PC-3 (cell line): ENCODE measurements at regions not wholly inside any gene's neighbourhood (a gene's known extent, or its start where the extent isn't known, plus 50 kb on each side); places are given as distances from the start of the nearest gene placed in this dataset.

Source experiments
- CTCF ChIP-seq: fragments of 300-600 bp; sonication (generic); conservative IDR thresholded peaks from 2 replicates; pipeline ENCODE4 v1.5.1; 2017; ENCODE audit warnings: antibody characterized with exemption, low read depth, mild to moderate bottlenecking, low read length
- EZH2 ChIP-seq: fragments of 300-600 bp; sonication (generic); IDR thresholded peaks from one replicate; pipeline ENCODE4 v1.6.1; 2017; ENCODE audit warnings: antibody characterized with exemption, mild to moderate bottlenecking, low read length; ENCODE audit not compliant: unreplicated experiment
- EZH2phosphoT487 ChIP-seq: fragments of 300-600 bp; sonication (generic); IDR thresholded peaks from 2 replicates; pipeline ENCODE4 v1.6.1; 2018; ENCODE audit warnings: mild to moderate bottlenecking, antibody characterized with exemption, low read length, borderline replicate concordance

- no peak for TF ChIP-seq CTCF
- no peak for TF ChIP-seq EZH2phosphoT487
- no peak for TF ChIP-seq EZH2
Observed at GRCh38 chr3:135760581-135760980, 204.9 kb upstream of the PPP2R3A start.
